Inflammatory macrophage treated with lipopolysaccharide for 4 hours (primary cell): ENCODE measurements at regions not wholly inside any gene's neighbourhood (a gene's known extent, or its start where the extent isn't known, plus 50 kb on each side); places are given as distances from the start of the nearest gene placed in this dataset.

ENCODE experiments used
- DNase-seq: peaks from one replicate; pipeline ENCODE4 v3.0.0-alpha.2; 2020

DNA sequence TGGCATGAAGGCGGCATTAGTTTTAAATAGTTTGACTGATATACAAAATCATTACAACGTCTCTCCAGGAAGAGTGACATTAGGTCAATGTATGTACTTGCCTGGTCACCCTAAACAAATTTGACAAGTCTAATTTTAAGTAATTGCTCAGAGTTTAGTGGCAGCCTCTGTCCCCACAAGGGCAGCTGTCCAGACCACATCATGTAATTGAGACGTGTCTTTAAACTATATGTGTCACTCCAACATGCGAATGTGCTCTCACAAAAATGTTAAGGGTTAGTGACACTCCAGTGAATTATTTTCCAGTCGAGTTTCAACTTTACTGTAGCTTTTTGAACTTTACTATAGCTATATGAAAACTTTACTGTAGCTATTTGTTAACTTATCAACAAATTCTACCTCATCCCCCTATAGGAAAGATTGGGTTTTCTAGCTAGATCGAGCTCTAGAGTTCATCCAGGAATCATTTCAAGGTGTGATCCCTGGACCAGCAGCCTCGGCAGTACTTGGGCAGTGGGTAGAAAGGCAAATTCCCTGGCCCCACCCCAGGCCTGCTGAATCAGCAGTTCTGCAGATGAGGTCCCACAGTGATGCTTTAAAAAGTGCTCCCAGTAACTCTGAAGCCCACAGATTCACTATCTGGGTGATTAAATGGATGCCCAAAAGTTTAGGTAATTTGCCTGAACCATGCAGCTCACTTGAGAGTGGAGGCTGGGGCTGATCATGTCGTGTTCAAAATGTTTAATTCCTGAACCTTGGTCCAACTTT lies 66.4 kb upstream of the POU3F3 start:
- no peak for DNase-seq

GRCh38 chr2:104788742-104789455 lies 65.0 kb upstream of the POU3F3 start:
- DNase-seq: no peak

GRCh38 chr2:104790100-104790811 lies 63.7 kb upstream of the POU3F3 start:
- no peak for DNase-seq

DNA sequence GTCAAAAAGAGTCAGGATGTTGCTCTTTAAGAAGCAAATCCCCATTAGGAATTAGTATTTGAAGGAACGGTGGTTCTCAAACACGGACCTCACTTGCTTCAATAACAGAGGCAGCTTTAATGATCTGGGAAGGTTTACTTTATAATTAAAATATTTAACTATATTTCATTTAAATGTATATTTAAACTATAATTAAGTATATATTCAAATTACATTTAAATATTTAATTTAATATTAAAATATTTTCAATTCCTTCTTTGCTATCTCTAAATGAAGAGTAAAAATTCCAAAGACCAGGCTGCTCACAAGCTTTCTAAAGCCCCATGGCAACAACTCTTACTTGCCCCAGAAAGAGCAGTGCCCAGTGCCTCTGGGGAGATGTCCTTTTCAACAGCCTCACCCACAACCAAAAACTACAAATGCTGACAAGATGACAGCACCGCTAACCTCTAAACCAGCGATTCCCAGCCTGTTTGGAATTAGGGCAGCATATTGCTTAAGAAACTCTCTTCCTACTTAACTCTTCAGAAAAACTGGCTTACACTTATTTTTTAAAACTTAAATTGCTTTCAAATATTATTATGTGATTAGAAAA lies 62.9 kb upstream of the POU3F3 start:
- no peak for DNase-seq

DNA sequence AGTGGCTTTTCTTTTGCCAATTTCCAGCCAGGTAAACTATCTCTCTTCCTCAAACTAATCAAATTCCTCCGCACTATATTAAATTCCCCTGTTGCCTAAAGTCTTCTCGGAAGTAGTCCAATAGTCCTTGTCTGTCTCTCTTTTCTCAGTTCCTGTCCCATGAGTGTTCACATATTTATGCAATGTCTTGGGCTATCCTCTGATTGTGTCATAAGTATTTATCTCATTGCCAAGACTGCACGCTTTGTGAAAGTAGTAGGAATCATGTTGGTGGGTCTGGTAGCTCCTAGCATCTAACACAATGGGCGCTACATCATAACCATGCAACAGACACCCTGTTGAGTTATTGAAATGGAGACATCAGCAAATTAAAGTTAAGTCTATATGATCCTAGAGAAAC lies 59.9 kb upstream of the POU3F3 start:
- DNase-seq: peak; percentile 86

DNA sequence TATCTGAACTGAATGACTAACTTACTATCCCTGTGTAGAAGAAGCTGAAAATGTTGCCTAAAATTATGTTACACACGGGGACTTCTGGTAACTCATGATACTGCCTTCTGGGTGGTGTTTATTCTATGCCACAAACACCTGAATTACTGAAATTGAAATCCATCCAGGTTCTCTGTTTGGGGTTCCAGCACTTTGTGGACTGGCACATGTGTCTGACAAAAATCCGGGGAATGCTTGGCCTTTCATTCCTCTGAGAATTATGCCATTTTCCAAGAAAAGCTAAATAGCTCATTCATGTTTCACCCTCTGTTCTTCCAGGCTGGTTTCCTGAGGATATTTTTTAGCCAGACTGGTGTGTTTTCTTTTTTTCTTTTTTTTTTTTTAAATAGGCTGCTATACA lies 59.5 kb upstream of the POU3F3 start:
- no peak for DNase-seq
